ENCODE measurements at regions not wholly inside any gene's neighbourhood (a gene's known extent, or its start where the extent isn't known, plus 50 kb on each side); places are given as distances from the start of the nearest gene placed in this dataset.

DNA sequence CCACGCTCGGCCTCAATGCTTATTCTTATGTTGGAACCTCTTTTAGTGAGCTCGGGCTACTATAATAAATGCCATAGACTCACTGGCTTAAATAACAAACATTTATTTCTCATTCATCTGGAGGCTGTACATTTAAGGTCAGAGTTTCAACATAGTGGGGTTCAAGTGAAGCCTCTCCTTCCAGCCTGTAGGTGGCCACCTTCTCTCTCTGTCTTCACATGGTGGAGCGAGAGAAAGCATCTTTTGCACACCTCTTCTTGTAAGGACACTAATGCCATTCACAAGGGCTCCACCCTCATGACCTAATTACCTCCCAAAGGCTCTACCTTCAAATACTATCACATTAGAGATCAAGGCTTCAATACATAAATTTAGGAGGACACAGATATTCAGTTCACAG is 520.3 kb upstream of the EPHA6 start:
- TF ChIP-seq POLR2AphosphoS5 (IDR thresholded peaks at IDR 0.05) (no peak), POLR2A (IDR thresholded peaks at IDR 0.05) (no peak)
- TF ChIP-seq, protein P1, sequence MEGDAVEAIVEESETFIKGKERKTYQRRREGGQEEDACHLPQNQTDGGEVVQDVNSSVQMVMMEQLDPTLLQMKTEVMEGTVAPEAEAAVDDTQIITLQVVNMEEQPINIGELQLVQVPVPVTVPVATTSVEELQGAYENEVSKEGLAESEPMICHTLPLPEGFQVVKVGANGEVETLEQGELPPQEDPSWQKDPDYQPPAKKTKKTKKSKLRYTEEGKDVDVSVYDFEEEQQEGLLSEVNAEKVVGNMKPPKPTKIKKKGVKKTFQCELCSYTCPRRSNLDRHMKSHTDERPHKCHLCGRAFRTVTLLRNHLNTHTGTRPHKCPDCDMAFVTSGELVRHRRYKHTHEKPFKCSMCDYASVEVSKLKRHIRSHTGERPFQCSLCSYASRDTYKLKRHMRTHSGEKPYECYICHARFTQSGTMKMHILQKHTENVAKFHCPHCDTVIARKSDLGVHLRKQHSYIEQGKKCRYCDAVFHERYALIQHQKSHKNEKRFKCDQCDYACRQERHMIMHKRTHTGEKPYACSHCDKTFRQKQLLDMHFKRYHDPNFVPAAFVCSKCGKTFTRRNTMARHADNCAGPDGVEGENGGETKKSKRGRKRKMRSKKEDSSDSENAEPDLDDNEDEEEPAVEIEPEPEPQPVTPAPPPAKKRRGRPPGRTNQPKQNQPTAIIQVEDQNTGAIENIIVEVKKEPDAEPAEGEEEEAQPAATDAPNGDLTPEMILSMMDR (IDR thresholded peaks at IDR 0.05), result no peak

Data from gastroesophageal sphincter (tissue), 3 donors.